ENCODE measurements at regions not wholly inside any gene's neighbourhood (a gene's known extent, or its start where the extent isn't known, plus 50 kb on each side); places are given as distances from the start of the nearest gene placed in this dataset.

DNA sequence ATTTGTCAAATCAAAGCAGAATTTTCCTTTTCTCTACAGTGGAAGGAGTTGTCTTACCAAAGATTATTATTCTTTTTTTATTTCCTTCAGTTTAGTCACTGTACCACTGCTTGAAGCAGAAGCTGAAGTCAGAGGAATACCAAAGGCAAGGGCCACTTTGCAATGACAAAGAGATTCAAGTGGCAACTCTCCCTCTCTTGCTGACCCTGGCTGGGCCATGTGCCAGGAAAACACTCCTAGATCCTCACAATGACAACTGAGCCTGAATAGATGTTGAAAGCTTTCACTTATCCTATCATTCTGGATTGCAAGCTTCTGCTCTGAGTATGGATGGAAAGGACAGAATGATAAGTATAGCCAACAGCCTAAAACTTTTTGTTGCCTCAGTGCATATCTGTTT lies 618.3 kb downstream of the NR2F1-AS1 start:
- Histone ChIP-seq H2AFZ (ENCODE audit: low read depth, low read length) (no peak overlapping the region), H3K4me3 (ENCODE audit: low read length) (no peak overlapping the region), H3K9ac (ENCODE audit: low read length) (no peak overlapping the region), H3K27ac (ENCODE audit: low read length) (no peak overlapping the region), H3K36me3 (ENCODE audit: insufficient read depth, low read length) (no peaks in the 10 kb centered on the region), H3K9me2 (ENCODE audit: insufficient read depth, low read length) (no peaks in the 10 kb centered on the region), H3K9me3 (ENCODE audit: low read length) (no peaks in the 10 kb centered on the region), H3K4me2 (ENCODE audit: low read length) (no peak overlapping the region), H4K20me1 (ENCODE audit: insufficient read depth) (no peaks in the 10 kb centered on the region), H3F3A (ENCODE audit: insufficient read depth, low read length, poor library complexity, severe bottlenecking) (no peaks in the 10 kb centered on the region), H3K27me3 (ENCODE audit: insufficient read depth, low read depth, low read length) (no peaks in the 10 kb centered on the region), H3K79me2 (replicated peaks; ENCODE audit: insufficient read depth, low read length) (no peaks in the 10 kb centered on the region)
- no peak for TF ChIP-seq REST (IDR thresholded peaks at IDR 0.05; ENCODE audit: borderline replicate concordance)
- no peak for TF ChIP-seq POLR2AphosphoS5 (IDR thresholded peaks at IDR 0.05)
- TF ChIP-seq RAD21 (conservative IDR thresholded peaks at IDR 0.05), result no peak

GRCh38 chr5:92956886-92957285 lies 624.1 kb downstream of the NR2F1-AS1 start:
- Histone ChIP-seq H3K4me3 (ENCODE audit: low read length) (no peak overlapping the region), H3K27ac (ENCODE audit: low read length) (no peak overlapping the region), H3K9me2 (ENCODE audit: insufficient read depth, low read length) (no peaks in the 10 kb centered on the region), H3K9me3 (ENCODE audit: low read length) (no peaks in the 10 kb centered on the region), H3K4me2 (ENCODE audit: low read length) (no peak overlapping the region), H3K9ac (ENCODE audit: low read length) (no peak overlapping the region), H3K36me3 (ENCODE audit: insufficient read depth, low read length) (no peaks in the 10 kb centered on the region), H3K27me3 (ENCODE audit: insufficient read depth, low read depth, low read length) (no peaks in the 10 kb centered on the region), H2AFZ (ENCODE audit: low read depth, low read length) (no peak overlapping the region), H4K20me1 (ENCODE audit: insufficient read depth) (no peaks in the 10 kb centered on the region), H3K79me2 (replicated peaks; ENCODE audit: insufficient read depth, low read length) (no peaks in the 10 kb centered on the region), H3F3A (ENCODE audit: insufficient read depth, low read length, poor library complexity, severe bottlenecking) (no peaks in the 10 kb centered on the region)
- TF ChIP-seq, protein P1, sequence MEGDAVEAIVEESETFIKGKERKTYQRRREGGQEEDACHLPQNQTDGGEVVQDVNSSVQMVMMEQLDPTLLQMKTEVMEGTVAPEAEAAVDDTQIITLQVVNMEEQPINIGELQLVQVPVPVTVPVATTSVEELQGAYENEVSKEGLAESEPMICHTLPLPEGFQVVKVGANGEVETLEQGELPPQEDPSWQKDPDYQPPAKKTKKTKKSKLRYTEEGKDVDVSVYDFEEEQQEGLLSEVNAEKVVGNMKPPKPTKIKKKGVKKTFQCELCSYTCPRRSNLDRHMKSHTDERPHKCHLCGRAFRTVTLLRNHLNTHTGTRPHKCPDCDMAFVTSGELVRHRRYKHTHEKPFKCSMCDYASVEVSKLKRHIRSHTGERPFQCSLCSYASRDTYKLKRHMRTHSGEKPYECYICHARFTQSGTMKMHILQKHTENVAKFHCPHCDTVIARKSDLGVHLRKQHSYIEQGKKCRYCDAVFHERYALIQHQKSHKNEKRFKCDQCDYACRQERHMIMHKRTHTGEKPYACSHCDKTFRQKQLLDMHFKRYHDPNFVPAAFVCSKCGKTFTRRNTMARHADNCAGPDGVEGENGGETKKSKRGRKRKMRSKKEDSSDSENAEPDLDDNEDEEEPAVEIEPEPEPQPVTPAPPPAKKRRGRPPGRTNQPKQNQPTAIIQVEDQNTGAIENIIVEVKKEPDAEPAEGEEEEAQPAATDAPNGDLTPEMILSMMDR (IDR thresholded peaks at IDR 0.05; ENCODE audit: poor library complexity, severe bottlenecking), result no peak
- peak; percentile 62 for TF ChIP-seq EP300 (conservative IDR thresholded peaks at IDR 0.05; ENCODE audit: poor library complexity, severe bottlenecking)
- TF ChIP-seq SMC3 (conservative IDR thresholded peaks at IDR 0.05; ENCODE audit: poor library complexity), result no peak

DNA sequence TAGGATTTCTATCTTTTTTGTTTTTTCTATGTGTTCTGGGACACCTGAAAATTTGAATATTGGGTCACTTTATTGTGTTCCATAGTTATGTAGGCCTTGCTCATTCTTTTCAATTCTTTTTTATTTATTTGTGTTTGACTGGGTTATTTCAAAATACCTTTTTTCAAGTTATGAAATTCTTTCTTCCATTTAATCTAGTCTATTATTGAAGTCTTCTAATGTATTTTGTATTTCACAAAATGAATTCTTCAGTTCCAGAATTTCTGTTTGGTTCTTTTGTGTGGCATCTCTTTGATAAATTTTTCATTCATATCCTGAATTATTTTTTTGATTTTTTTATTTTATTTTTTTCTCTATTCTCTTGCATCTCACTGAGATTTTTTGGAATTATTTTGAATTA lies 628.8 kb downstream of the NR2F1-AS1 start:
- Histone ChIP-seq H3K4me2 (ENCODE audit: low read length) (no peak overlapping the region), H3K27ac (ENCODE audit: low read length) (no peak overlapping the region), H3K4me3 (ENCODE audit: low read length) (no peak overlapping the region), H4K20me1 (ENCODE audit: insufficient read depth) (no peaks in the 10 kb centered on the region), H3K79me2 (replicated peaks; ENCODE audit: insufficient read depth, low read length) (no peaks in the 10 kb centered on the region), H3K9me2 (ENCODE audit: insufficient read depth, low read length) (no peaks in the 10 kb centered on the region), H3K9me3 (ENCODE audit: low read length) (no peaks in the 10 kb centered on the region), H3K9ac (ENCODE audit: low read length) (no peak overlapping the region), H3K36me3 (ENCODE audit: insufficient read depth, low read length) (no peaks in the 10 kb centered on the region), H3F3A (ENCODE audit: insufficient read depth, low read length, poor library complexity, severe bottlenecking) (no peaks in the 10 kb centered on the region), H2AFZ (ENCODE audit: low read depth, low read length) (no peak overlapping the region), H3K27me3 (ENCODE audit: insufficient read depth, low read depth, low read length) (no peaks in the 10 kb centered on the region)
- no peak for TF ChIP-seq REST (IDR thresholded peaks at IDR 0.05; ENCODE audit: borderline replicate concordance)
